ENCODE measurements at regions not wholly inside any gene's neighbourhood (a gene's known extent, or its start where the extent isn't known, plus 50 kb on each side); places are given as distances from the start of the nearest gene placed in this dataset.

DNA sequence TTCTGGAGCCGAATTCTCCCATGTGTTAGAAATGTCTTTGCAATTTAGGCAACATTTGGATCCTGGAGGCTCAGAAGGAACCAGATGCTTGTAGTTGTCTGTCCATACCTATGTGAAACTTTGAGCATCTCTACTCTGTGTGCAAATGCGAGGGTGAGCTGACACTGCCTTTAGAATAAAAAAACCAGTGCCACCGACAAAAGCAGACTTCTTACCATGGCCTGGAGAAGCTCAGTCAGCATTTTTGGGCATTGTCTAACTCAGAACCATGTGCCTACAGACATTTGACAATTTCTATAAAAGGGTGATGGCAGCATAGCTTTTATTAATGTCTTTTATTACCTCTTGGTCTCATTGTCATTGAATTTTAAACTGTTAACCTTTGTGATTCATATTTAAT is 78.4 kb upstream of the PPM1H start (continued):
- TF ChIP-seq ZBTB26 (CRISPR knock-in tag; IDR thresholded peaks at IDR 0.05) (no peak), MAFK (IDR thresholded peaks at IDR 0.05; ENCODE audit: low read length) (peak; percentile 18; the same call in 1 of the 2 replicates), ZC3H8 (IDR thresholded peaks at IDR 0.05) (no peak), SAFB (IDR thresholded peaks at IDR 0.05; ENCODE audit: borderline replicate concordance, low read depth, low read length) (no peak), HLTF (IDR thresholded peaks at IDR 0.05) (no peak), CXXC5 (CRISPR knock-in tag; IDR thresholded peaks at IDR 0.05) (no peak), ETS1 (conservative IDR thresholded peaks at IDR 0.05; ENCODE audit: control insufficient read depth, low read depth, low read length) (no peak), HBP1 (CRISPR knock-in tag; IDR thresholded peaks at IDR 0.05) (no peak), SMAD2 (IDR thresholded peaks at IDR 0.05; ENCODE audit: low read depth, low read length) (no peak), IFI16 (CRISPR knock-in tag; IDR thresholded peaks at IDR 0.05) (no peak), DMBX1 (CRISPR knock-in tag; IDR thresholded peaks at IDR 0.05; ENCODE audit: borderline replicate concordance) (no peak), CTCF (IDR thresholded peaks at IDR 0.05 in 2 of 3, conservative IDR thresholded peaks at IDR 0.05 in 1 of 3; ENCODE audit: insufficient read depth in 2 of 3, low read depth in 1 of 3, low read length in 3 of 3) (no peak), JUN (IDR thresholded peaks at IDR 0.05; ENCODE audit: borderline replicate concordance, low read depth, low read length) (no peak), JUN (CRISPR knock-in tag; IDR thresholded peaks at IDR 0.05; ENCODE audit: borderline replicate concordance) (no peak), LARP7 (IDR thresholded peaks at IDR 0.05) (no peak), MAFF (IDR thresholded peaks at IDR 0.05; ENCODE audit: low read length) (0 out of 2 replicates have a peak, but pooled peaks have one; percentile 18)
- TF ChIP-seq, protein P1, sequence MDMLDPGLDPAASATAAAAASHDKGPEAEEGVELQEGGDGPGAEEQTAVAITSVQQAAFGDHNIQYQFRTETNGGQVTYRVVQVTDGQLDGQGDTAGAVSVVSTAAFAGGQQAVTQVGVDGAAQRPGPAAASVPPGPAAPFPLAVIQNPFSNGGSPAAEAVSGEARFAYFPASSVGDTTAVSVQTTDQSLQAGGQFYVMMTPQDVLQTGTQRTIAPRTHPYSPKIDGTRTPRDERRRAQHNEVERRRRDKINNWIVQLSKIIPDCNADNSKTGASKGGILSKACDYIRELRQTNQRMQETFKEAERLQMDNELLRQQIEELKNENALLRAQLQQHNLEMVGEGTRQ (CRISPR knock-in tag; IDR thresholded peaks at IDR 0.05): no peak

All from K562 (cell line).